Smooth muscle cell (in vitro differentiated cells): ENCODE measurements at regions not wholly inside any gene's neighbourhood (a gene's known extent, or its start where the extent isn't known, plus 50 kb on each side); places are given as distances from the start of the nearest gene placed in this dataset.
A peak's percentile ranks its signal among the peaks of the same experiment; 100 is the strongest.

Experiments used
- DNase-seq: peaks from one replicate; lab custom pipeline; 2025; ENCODE audit not compliant: unreplicated experiment; lab: John Stamatoyannopoulos, UW
- H2AFZ ChIP-seq: fragments of 200-600 bp; sonication (generic); 2 replicates; pipeline ENCODE4 v1.6.0; 2016; ENCODE audit warnings: antibody characterized with exemption, low read depth, mild to moderate bottlenecking
- H3F3A ChIP-seq: fragments of 200-600 bp; sonication (generic); 2 replicates; pipeline ENCODE4 v1.6.0; 2017; ENCODE audit warnings: antibody characterized with exemption, low read depth
- H3K27ac ChIP-seq: fragments of 200-600 bp; sonication (generic); 2 replicates; pipeline ENCODE4 v1.5.1; 2016; ENCODE audit warnings: low read depth, mild to moderate bottlenecking
- H3K27me3 ChIP-seq: fragments of 200-600 bp; sonication (generic); 2 replicates; pipeline ENCODE4 v1.6.1; 2016; ENCODE audit warnings: low read depth, mild to moderate bottlenecking
- H3K36me3 ChIP-seq: fragments of 200-600 bp; sonication (generic); 2 replicates; pipeline ENCODE4 v1.5.1; 2016; ENCODE audit warnings: low read depth
- H3K4me1 ChIP-seq: fragments of 200-600 bp; sonication (generic); 2 replicates; pipeline ENCODE4 v1.5.1; 2016; ENCODE audit warnings: low read depth
- H3K4me2 ChIP-seq: fragments of 200-600 bp; sonication (generic); 2 replicates; pipeline ENCODE4 v1.6.0; 2016; ENCODE audit warnings: mild to moderate bottlenecking
- H3K4me3 ChIP-seq: fragments of 200-600 bp; sonication (generic); 2 replicates; pipeline ENCODE4 v1.5.1; 2016; ENCODE audit warnings: mild to moderate bottlenecking
- H3K79me2 ChIP-seq: fragments of 200-600 bp; sonication (generic); 2 replicates; pipeline ENCODE4 v1.6.0; 2016; ENCODE audit warnings: low read depth, mild to moderate bottlenecking
- H3K9ac ChIP-seq: fragments of 200-600 bp; sonication (generic); 2 replicates; pipeline ENCODE4 v1.6.0; 2016; ENCODE audit warnings: low read depth
- H3K9me3 ChIP-seq: fragments of 200-600 bp; sonication (generic); replicated peaks from 2 replicates; pipeline ENCODE4 v1.5.1; 2016; ENCODE audit warnings: low read depth
- H4K20me1 ChIP-seq: fragments of 200-600 bp; sonication (generic); 2 replicates; pipeline ENCODE4 v1.6.0; 2016; ENCODE audit warnings: low read depth
- CTCF ChIP-seq: fragments of 200-600 bp; sonication (generic); IDR thresholded peaks from 2 replicates; pipeline ENCODE4 v1.5.1; 2017; ENCODE audit warnings: borderline replicate concordance, mild to moderate bottlenecking, antibody characterized with exemption; ENCODE audit not compliant: insufficient read depth, poor library complexity, severe bottlenecking
- WGBS: methylation state at CpG from one replicate; pipeline ENCODE4 v1.1.7; 2016; ENCODE audit warnings: low lambda C conversion rate; 5-methylcytosine and 5-hydroxymethylcytosine counted together

GRCh38 chr6:128808856-128809255, 74.1 kb upstream of the LAMA2 start:
- no peak overlapping the region for H3K4me2 ChIP-seq
- H3K4me1 ChIP-seq: no peaks in the 10 kb centered on the region
- no peaks in the 10 kb centered on the region for H3K79me2 ChIP-seq
- H3K4me3 ChIP-seq: no peak overlapping the region
- TF ChIP-seq CTCF: no peak
- H3K9me3 ChIP-seq: no peaks in the 10 kb centered on the region
- no peak for DNase-seq
- H3F3A ChIP-seq: no peaks in the 10 kb centered on the region
- no peak overlapping the region for H3K27ac ChIP-seq
- no peak overlapping the region for H2AFZ ChIP-seq
- no peaks in the 10 kb centered on the region for H3K36me3 ChIP-seq
- H3K9ac ChIP-seq: no peak overlapping the region
- no peaks in the 10 kb centered on the region for H3K27me3 ChIP-seq
- H4K20me1 ChIP-seq: no peaks in the 10 kb centered on the region

DNA sequence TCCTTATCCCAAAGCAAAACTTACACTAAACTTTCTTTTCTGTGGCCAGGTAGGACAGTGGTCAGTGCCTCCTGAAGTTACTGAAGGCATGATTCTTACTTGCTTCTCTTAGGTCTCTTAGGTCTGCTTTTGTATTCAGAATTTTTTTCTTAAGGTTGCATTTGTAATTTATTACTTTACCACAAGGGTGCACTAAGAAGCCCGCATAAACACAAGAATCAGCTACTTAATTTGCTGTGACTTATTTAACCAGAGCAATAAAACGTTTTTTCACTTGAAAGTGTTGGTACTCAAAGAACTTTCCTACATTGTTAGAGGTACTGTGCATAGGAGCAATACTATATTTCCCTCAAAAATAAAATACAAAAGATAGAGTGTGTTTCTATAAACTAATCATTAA, 75.4 kb upstream of the LAMA2 start:
- TF ChIP-seq CTCF: peak; percentile 53
- Histone ChIP-seq H3K4me3 (no peak overlapping the region), H3K27ac (no peak overlapping the region), H3K4me2 (peak overlapping the region; percentile 31), H3K9ac (no peak overlapping the region), H4K20me1 (no peaks in the 10 kb centered on the region), H3K79me2 (no peaks in the 10 kb centered on the region), H3K27me3 (no peaks in the 10 kb centered on the region), H3F3A (no peaks in the 10 kb centered on the region), H3K4me1 (no peaks in the 10 kb centered on the region), H3K9me3 (no peaks in the 10 kb centered on the region), H2AFZ (peak overlapping the region; percentile 9), H3K36me3 (no peaks in the 10 kb centered on the region)
- WGBS: 7% methylated on average over 2 of the region's 2 CpGs
- DNase-seq: no peak

DNA sequence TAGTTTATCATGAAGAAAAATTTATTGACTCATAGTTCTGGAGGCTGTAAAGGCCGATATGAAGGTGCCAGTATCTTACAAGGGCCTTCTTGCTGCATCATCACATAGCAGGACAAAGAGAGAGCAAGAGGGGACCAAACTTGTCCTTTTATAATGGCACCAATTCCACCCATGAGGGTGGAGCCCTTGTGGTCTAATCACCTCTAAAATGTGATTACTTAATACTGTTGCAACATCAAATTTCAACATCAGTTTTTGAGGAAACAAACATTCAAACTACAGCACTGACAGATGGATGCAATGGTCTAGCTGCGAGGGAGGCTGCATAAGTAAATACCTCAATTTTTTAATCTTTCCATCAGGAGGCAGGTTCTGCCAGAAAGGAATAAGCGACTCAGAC, 76.7 kb upstream of the LAMA2 start:
- no peak overlapping the region for H3K4me3 ChIP-seq
- no peaks in the 10 kb centered on the region for H3K9me3 ChIP-seq
- no peaks in the 10 kb centered on the region for H3K79me2 ChIP-seq
- TF ChIP-seq CTCF: no peak
- H3K36me3 ChIP-seq: no peaks in the 10 kb centered on the region
- no peak overlapping the region for H3K9ac ChIP-seq
- no peaks in the 10 kb centered on the region for H3K4me1 ChIP-seq
- no peaks in the 10 kb centered on the region for H3K27me3 ChIP-seq
- no peak overlapping the region for H3K4me2 ChIP-seq
- no peaks in the 10 kb centered on the region for H4K20me1 ChIP-seq
- H3F3A ChIP-seq: no peaks in the 10 kb centered on the region
- WGBS: 86% methylated on average over 3 of the region's 3 CpGs
- DNase-seq: no peak
- H3K27ac ChIP-seq: no peak overlapping the region
- H2AFZ ChIP-seq: no peak overlapping the region

DNA sequence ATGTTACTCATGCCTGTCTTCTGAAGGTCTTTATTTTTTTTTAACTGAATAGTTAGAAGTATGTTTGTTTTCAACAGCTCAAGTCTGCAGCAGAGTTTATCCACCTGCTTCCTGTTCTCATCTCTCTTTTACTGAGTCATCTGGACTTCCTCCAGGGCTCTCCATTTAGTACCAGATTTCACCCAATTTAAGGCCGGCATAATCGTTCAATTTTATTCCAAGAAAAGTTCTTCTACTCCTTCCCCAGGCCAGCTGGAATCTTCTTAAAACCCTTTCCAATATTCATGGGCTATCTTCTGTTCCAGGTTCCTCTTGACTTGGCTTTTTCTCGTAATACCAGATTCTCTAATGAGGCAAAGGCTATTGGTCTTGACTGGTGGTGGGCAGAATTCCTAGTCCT, 79.0 kb upstream of the LAMA2 start:
- no peak overlapping the region for H2AFZ ChIP-seq

More for the DNA sequence above, 79.0 kb upstream of the LAMA2 start:
- TF ChIP-seq CTCF: no peak
- no peaks in the 10 kb centered on the region for H3K9me3 ChIP-seq
- no peaks in the 10 kb centered on the region for H3K4me1 ChIP-seq
- no peaks in the 10 kb centered on the region for H3K79me2 ChIP-seq
- 81% methylated on average over 3 of the region's 3 CpGs for WGBS
- H3K27me3 ChIP-seq: no peaks in the 10 kb centered on the region
- DNase-seq: no peak
- H3K27ac ChIP-seq: no peak overlapping the region
- no peaks in the 10 kb centered on the region for H3F3A ChIP-seq
- H3K9ac ChIP-seq: no peak overlapping the region
- no peaks in the 10 kb centered on the region for H4K20me1 ChIP-seq
- no peak overlapping the region for H3K4me2 ChIP-seq
- no peaks in the 10 kb centered on the region for H3K36me3 ChIP-seq
- H3K4me3 ChIP-seq: no peak overlapping the region
